ENCODE measurements at regions not wholly inside any gene's neighbourhood (a gene's known extent, or its start where the extent isn't known, plus 50 kb on each side); places are given as distances from the start of the nearest gene placed in this dataset.
"Not testable (repeated sequence)": the region's sequence is repeated elsewhere in the genome, so short reads cannot be mapped to it uniquely, and the experiment has no call there.

DNA sequence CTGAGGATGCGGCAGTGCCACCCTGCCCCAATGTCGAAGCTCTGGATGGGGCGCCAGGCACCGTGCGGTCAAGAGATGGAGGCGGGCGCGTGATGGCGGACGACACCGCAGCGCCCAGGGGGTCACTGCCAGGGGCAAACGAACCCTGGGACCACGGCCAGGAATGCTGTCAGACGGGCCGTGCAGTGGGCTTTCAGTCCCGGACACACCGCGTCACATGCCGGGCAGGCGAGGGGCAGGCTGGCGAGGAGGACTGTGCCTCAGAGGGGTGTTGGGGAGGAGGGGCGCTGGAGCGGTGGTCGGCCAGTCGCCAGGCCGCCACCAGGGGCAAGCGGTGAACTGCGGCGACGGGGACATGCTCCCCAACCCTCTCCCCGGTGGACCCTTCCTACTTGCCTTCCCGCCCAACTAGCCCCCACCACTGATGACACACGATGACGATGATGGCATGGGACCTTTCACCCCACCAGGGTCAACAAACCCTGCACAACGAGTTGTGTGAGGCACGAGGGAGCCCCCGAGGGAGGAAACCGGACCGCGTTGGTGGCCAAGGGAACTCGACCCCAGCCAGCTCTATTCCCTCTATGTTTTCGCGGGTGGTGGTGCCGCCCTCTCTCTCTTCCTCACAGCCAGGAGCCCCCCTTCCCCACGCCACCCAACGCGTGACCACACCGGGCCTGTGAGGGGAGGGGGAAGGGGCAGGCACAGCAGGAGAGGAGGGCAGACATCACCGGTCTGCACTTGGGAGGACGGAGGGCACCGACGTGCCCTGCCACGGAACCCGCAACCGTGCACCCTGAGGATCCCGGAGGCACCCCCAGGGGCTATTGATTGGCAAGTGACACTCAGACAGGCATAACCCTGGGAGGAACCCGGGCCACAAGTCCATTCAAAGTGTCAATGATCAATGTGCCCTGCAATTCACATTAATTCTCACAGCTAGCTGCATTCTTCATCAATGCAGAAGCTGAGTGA, 1960.9 kb upstream of the DEFB115 start:
- Mint-ChIP-seq H3K4me1 (ENCODE audit: low read depth in 2 of 2) (no peaks in the 10 kb centered on the region), H3K27me3 (no peaks in the 10 kb centered on the region), H3K9me3 (peaks cover 16% of the 10 kb centered on the region), H3K36me3 (peaks cover 10% of the 10 kb centered on the region), H3K27ac (no peak overlapping the region), H3K4me3 (no peak overlapping the region)
- ATAC-seq (no peak), DNase-seq (ENCODE audit: low spot score) (no peak)

GRCh38 chr20:29297411-29298270, 1959.8 kb upstream of the DEFB115 start:
- peaks cover 10% of the 10 kb centered on the region for H3K36me3 Mint-ChIP-seq
- ATAC-seq = peak; percentile 17 to 59

GRCh38 chr20:29298271-29298590, 1959.2 kb upstream of the DEFB115 start:
- H3K27ac Mint-ChIP-seq = no peak overlapping the region
- H3K9me3 Mint-ChIP-seq = peaks cover 17% of the 10 kb centered on the region
- H3K4me1 Mint-ChIP-seq (ENCODE audit: low read depth in 2 of 2) = no peaks in the 10 kb centered on the region
- H3K27me3 Mint-ChIP-seq = no peaks in the 10 kb centered on the region
- H3K36me3 Mint-ChIP-seq = peaks cover 10% of the 10 kb centered on the region
- no peak overlapping the region for H3K4me3 Mint-ChIP-seq
- DNase-seq (ENCODE audit: low spot score) = no peak
- no peak for ATAC-seq

More at GRCh38 chr20:29297411-29298270, 1959.8 kb upstream of the DEFB115 start:
- Mint-ChIP-seq H3K4me1 (ENCODE audit: low read depth in 2 of 2) (no peaks in the 10 kb centered on the region), H3K4me3 (no peak overlapping the region), H3K27me3 (no peaks in the 10 kb centered on the region), H3K9me3 (peaks cover 16% of the 10 kb centered on the region), H3K27ac (no peak overlapping the region)
- no peak for DNase-seq (ENCODE audit: low spot score)

GRCh38 chr20:29298759-29299613, 1958.5 kb upstream of the DEFB115 start:
- ATAC-seq (no peak), DNase-seq (ENCODE audit: low spot score) (no peak)
- H3K4me3 Mint-ChIP-seq = no peak overlapping the region
- no peaks in the 10 kb centered on the region for H3K4me1 Mint-ChIP-seq (ENCODE audit: low read depth in 2 of 2)
- H3K9me3 Mint-ChIP-seq = peaks cover 18% of the 10 kb centered on the region
- H3K36me3 Mint-ChIP-seq = peaks cover 10% of the 10 kb centered on the region
- H3K27me3 Mint-ChIP-seq = no peaks in the 10 kb centered on the region
- H3K27ac Mint-ChIP-seq = no peak overlapping the region

DNA sequence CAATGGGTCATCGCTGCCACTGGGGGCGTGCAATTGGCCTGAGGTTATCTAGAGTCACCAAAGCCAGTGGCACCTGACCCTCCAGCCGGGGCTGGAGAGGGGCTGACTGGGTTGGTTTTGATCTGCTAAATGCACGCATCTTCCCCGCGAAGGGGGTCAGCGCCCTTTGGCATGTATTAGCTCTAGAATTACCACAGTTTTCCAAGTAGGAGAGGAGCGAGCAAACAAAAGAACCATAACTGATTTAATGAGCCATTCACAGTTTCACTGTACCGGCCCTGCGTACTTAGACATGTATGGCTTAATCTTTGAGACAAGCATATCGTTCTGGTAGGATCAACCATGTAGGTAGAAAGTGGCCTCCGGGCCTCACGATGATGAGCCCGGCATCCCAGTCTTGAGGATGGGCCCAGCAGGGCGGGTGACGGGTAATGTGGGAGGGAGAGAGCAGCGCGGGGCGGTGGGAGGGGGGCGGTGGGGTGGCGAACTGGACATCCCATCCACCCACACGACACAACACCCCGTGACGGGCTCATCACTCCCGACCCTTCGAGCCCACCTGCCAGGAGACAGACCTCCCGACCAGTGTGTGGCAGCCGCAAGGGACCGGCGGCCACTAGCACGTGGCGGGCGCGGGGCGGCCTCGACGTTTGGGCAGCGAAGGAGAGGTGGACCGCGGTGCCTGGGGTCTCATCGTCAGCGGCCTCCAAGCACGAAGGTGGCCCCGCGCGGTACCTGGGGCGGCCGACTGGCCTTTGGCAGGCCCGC, 1957.5 kb upstream of the DEFB115 start:
- DNase-seq (ENCODE audit: low spot score) (no peak), ATAC-seq (no peak)
- Mint-ChIP-seq H3K4me1 (ENCODE audit: low read depth in 2 of 2) (no peaks in the 10 kb centered on the region), H3K4me3 (no peak overlapping the region), H3K36me3 (peaks cover 16% of the 10 kb centered on the region), H3K27ac (no peak overlapping the region), H3K9me3 (peaks cover 23% of the 10 kb centered on the region), H3K27me3 (no peaks in the 10 kb centered on the region)

DNA sequence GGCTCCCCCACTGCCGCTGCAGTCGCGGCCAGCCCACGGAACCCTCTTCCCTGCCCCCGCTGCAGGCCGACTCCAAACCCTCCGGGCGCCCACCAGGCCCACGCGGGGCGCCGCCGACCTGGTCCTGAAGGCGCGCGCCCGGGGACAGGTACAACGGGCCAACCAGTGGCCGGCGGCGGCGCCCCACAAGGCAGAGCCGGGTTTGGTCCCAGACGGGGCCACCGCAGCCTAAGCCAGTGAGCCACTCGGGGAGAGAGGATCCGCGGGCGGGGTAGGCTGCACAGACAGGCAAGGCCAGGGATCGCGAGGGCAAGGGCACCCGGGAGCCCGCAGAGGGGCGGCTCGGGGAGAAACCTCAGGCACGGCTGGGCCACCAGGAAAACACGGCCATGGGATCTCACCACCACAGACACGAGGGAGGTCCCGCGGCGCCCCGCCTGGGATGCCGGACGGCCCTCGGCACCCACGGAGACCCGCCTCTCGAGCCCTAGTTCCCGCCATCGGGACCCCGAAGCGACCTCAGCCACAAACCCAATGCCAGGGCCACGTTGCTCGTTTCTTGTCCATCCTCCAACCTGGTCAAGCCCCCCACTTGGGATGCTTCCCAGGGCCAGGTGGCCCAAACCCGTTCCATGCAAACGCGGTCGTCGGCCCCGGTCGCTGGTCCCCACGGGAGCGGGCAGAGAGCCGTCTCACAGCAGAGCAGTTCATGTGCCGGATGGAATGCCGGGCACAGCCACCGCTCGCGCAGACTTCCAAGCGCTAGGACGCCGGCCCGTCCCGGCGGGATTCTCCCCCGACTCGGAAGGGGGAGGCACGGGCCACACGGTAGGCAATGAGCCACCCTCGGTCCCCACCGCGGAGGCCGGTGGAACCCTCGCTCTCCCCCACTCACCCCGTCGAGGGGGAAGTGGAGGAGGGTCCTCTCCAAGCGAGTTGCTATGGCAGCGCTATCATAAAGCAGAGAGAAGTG, 1956.6 kb upstream of the DEFB115 start:
- peak in 1 of 2 donors; percentile 33 for ATAC-seq
- peaks cover 28% of the 10 kb centered on the region for H3K9me3 Mint-ChIP-seq
- no peak for DNase-seq (ENCODE audit: low spot score)
- no peak overlapping the region for H3K4me3 Mint-ChIP-seq
- no peaks in the 10 kb centered on the region for H3K4me1 Mint-ChIP-seq (ENCODE audit: low read depth in 2 of 2)
- H3K27ac Mint-ChIP-seq = no peak overlapping the region
- peaks cover 25% of the 10 kb centered on the region for H3K36me3 Mint-ChIP-seq
- H3K27me3 Mint-ChIP-seq = no peaks in the 10 kb centered on the region

GRCh38 chr20:29301624-29302259, 1955.7 kb upstream of the DEFB115 start:
- no peaks in the 10 kb centered on the region for H3K27me3 Mint-ChIP-seq
- ATAC-seq = peak in 1 of 2 donors; percentile 17
- H3K36me3 Mint-ChIP-seq = peaks cover 31% of the 10 kb centered on the region

DNA sequence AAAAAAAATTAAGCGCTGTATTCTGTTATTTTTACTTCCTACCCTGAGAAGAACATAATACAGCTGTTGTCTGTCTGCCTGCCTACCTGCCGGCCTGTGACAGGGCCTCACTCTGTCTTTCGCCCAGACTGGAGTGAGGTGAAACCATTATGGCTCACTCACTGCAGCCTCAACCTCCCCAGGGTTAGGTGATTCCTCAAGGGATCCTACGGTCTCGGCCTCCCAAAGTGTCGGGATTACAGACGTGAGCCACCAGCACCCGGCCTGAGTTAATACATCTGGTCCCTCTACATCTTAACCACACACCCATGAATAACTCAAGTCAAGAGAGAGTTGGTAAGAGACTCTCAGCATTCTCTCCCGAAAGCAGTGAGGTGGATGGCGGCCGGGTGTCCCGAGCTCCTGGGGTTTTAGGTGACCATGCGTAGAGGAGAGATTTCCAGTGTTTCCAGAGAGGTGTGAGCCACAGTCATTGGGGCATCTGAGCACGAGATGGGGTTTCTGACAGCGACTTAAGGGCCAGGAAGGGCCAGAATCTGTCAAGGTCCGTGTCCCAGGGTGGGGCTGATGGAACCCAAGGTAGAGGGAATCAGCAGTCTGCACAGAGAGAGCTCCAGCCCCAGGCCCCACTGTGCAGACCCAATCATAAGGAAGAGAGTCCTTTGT, 1954.4 kb upstream of the DEFB115 start:
- DNase-seq (ENCODE audit: low spot score) (no peak), ATAC-seq (no peak)
- H3K27ac Mint-ChIP-seq = no peak overlapping the region
- no peaks in the 10 kb centered on the region for H3K27me3 Mint-ChIP-seq
- no peaks in the 10 kb centered on the region for H3K4me1 Mint-ChIP-seq (ENCODE audit: low read depth in 2 of 2)
- H3K4me3 Mint-ChIP-seq = no peak overlapping the region
- peaks cover 31% of the 10 kb centered on the region for H3K9me3 Mint-ChIP-seq
- peaks cover 38% of the 10 kb centered on the region for H3K36me3 Mint-ChIP-seq

More at GRCh38 chr20:29301624-29302259, 1955.7 kb upstream of the DEFB115 start:
- Mint-ChIP-seq H3K9me3 (peaks cover 27% of the 10 kb centered on the region), H3K4me1 (ENCODE audit: low read depth in 2 of 2) (no peaks in the 10 kb centered on the region), H3K4me3 (no peak overlapping the region), H3K27ac (no peak overlapping the region)
- DNase-seq (ENCODE audit: low spot score) = no peak

- ATAC-seq = no peak
- no peak overlapping the region for H3K27ac Mint-ChIP-seq
- peaks cover 32% of the 10 kb centered on the region for H3K9me3 Mint-ChIP-seq
- H3K27me3 Mint-ChIP-seq = no peaks in the 10 kb centered on the region
- peaks cover 41% of the 10 kb centered on the region for H3K36me3 Mint-ChIP-seq
- H3K4me1 Mint-ChIP-seq (ENCODE audit: low read depth in 2 of 2) = no peaks in the 10 kb centered on the region
- no peak for DNase-seq (ENCODE audit: low spot score)
- H3K4me3 Mint-ChIP-seq = no peak overlapping the region
Observed at GRCh38 chr20:29306390-29307072, 1950.9 kb upstream of the DEFB115 start.

- not testable (repeated sequence) for H3K4me1 Mint-ChIP-seq (ENCODE audit: low read depth in 2 of 2); H3K27me3 Mint-ChIP-seq; DNase-seq (ENCODE audit: low spot score); H3K27ac Mint-ChIP-seq; ATAC-seq; H3K4me3 Mint-ChIP-seq
- Mint-ChIP-seq H3K36me3 (peaks cover 49% of the 10 kb centered on the region), H3K9me3 (peaks cover 38% of the 10 kb centered on the region)
Observed at GRCh38 chr20:29307484-29307883, 1950.0 kb upstream of the DEFB115 start.

DNA sequence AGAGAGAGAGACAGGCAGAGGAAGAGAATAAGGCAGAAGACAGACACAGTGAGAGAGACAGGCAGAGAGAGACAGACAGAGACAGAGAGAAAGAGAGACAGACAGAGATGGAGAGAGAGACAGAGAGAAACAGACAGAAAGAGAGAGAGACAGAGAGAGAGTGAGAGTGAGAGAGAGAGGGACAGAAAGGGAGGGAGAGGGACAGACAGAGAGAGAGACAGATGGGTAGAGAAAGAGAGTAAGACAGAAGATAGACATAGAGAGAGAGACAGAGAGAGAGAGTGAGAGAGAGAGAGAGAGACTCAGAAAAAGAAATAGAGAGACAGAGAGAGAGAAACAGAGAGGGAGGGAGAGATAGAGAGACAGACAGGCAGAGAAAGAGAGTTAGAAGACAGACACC, 1948.5 kb upstream of the DEFB115 start:
- H3K36me3 Mint-ChIP-seq = peaks cover 52% of the 10 kb centered on the region
- not testable (repeated sequence) for H3K27me3 Mint-ChIP-seq; DNase-seq (ENCODE audit: low spot score); H3K4me3 Mint-ChIP-seq; H3K27ac Mint-ChIP-seq; ATAC-seq; H3K4me1 Mint-ChIP-seq (ENCODE audit: low read depth in 2 of 2)
- peaks cover 36% of the 10 kb centered on the region for H3K9me3 Mint-ChIP-seq
